Endothelial cell of umbilical vein (primary cell): ENCODE measurements at regions not wholly inside any gene's neighbourhood (a gene's known extent, or its start where the extent isn't known, plus 50 kb on each side); places are given as distances from the start of the nearest gene placed in this dataset.

Source experiments
- BruUV-seq: library from RNA; stranded (reverse); fragments of 400-500 nt; replicated peaks from 2 replicates; lab custom pipeline; 2021; lab: Mats Ljungman, UMichigan
- CTCF ChIA-PET: fragments of 300-600, 350-600 bp; sonication (Branson Sonifier 250); formaldehyde crosslinking; loops from one replicate; lab custom pipeline; 2021; ENCODE audit warnings: antibody characterized with exemption, inconsistent platforms; lab: Charles Lee
- POLR2A ChIA-PET: fragments of 300-600, 350-600 bp; sonication (Branson Sonifier 250); formaldehyde crosslinking; loops from one replicate; lab custom pipeline; 2021; ENCODE audit warnings: antibody characterized with exemption, inconsistent platforms; lab: Charles Lee
- DNase-seq: peaks from one replicate; pipeline ENCODE4 v3.0.0-alpha.2; 2011; ENCODE audit warnings: low read depth, low spot score
- FAIRE-seq: peaks from 2 replicates; lab custom pipeline; 2011; peaks lifted over from hg19 to GRCh38; lab: Jason Lieb, UNC
- H2AFZ ChIP-seq: 2 replicates; pipeline ENCODE4 v1.6.0; 2012; ENCODE audit warnings: low read depth, low read length, control low read depth, inconsistent platforms
- H3K27ac ChIP-seq: 2 replicates; pipeline ENCODE4 v1.5.1; 2011; ENCODE audit warnings: low read depth, mild to moderate bottlenecking, control low read depth, low read length, moderate library complexity; ENCODE audit not compliant: insufficient read depth
- H3K27me3 ChIP-seq, 2 experiments: 2 replicates each; pipeline versions ENCODE4 v1.6.0 to v1.6.1; 2011; ENCODE audit warnings: low read length in 2 of 2, mixed read lengths in 1 of 2; ENCODE audit not compliant: control insufficient read depth in 2 of 2, insufficient read depth in 2 of 2
- H3K36me3 ChIP-seq, 2 experiments: 2 replicates in 1 of 2; 3 replicates in 1 of 2; pipeline ENCODE4 v1.5.1; 2011; ENCODE audit warnings: low read length in 2 of 2, mild to moderate bottlenecking in 1 of 2, moderate library complexity in 1 of 2; ENCODE audit not compliant: control insufficient read depth in 2 of 2, insufficient read depth in 2 of 2; ENCODE audit errors: extremely low read depth in 1 of 2
- H3K4me1 ChIP-seq: 3 replicates; pipeline ENCODE4 v1.5.1; 2011; ENCODE audit warnings: mild to moderate bottlenecking, low read length; ENCODE audit not compliant: control insufficient read depth, insufficient read depth; ENCODE audit errors: extremely low read depth
- H3K4me2 ChIP-seq: 2 replicates; pipeline ENCODE4 v1.6.1; 2011; ENCODE audit warnings: low read length, control low read depth, mixed read lengths; ENCODE audit not compliant: insufficient read depth
- H3K4me3 ChIP-seq, 3 experiments: fragments of 200-600 bp in 1 of 3; sonication (generic), shearing (Covaris generic) in 1 of 3; replicated peaks in 1 of 3; 2 replicates each; pipeline ENCODE4 v1.5.1; 2011 to 2016; ENCODE audit warnings: control low read depth in 3 of 3, low read length in 3 of 3, mild to moderate bottlenecking in 2 of 3, inconsistent platforms in 1 of 3, low read depth in 1 of 3, moderate library complexity in 1 of 3; ENCODE audit not compliant: insufficient read depth in 1 of 3
- H3K79me2 ChIP-seq: 2 replicates; pipeline ENCODE4 v1.6.0; 2012; ENCODE audit warnings: low read length, inconsistent platforms; ENCODE audit not compliant: control insufficient read depth, insufficient read depth
- H3K9ac ChIP-seq: replicated peaks from 2 replicates; pipeline ENCODE3; 2011; ENCODE audit warnings: low read length, control low read depth; ENCODE audit not compliant: insufficient read depth; ENCODE audit errors: extremely low read depth
- H3K9me1 ChIP-seq: replicated peaks from 3 replicates; pipeline ENCODE4 v1.6.0; 2011; ENCODE audit warnings: mild to moderate bottlenecking, low read length; ENCODE audit not compliant: control insufficient read depth, insufficient read depth; ENCODE audit errors: extremely low read depth
- H3K9me3 ChIP-seq: replicated peaks from 2 replicates; pipeline ENCODE4 v1.5.1; 2012; ENCODE audit warnings: low read length, inconsistent platforms; ENCODE audit not compliant: control insufficient read depth, insufficient read depth
- H4K20me1 ChIP-seq: replicated peaks from 2 replicates; pipeline ENCODE3; 2011; ENCODE audit warnings: mild to moderate bottlenecking, low read length; ENCODE audit not compliant: control insufficient read depth, insufficient read depth; ENCODE audit errors: extremely low read depth
- EZH2 ChIP-seq: IDR thresholded peaks from 2 replicates; pipeline ENCODE4 v1.6.1; 2012; ENCODE audit warnings: borderline replicate concordance, low read depth, mild to moderate bottlenecking, moderate library complexity, low read length, inconsistent platforms; ENCODE audit not compliant: severe bottlenecking
- FOS ChIP-seq: IDR thresholded peaks from 2 replicates; pipeline ENCODE4 v1.6.1; 2011; ENCODE audit warnings: mild to moderate bottlenecking, low read length, moderate library complexity, borderline replicate concordance; ENCODE audit not compliant: insufficient read depth
- GATA2 ChIP-seq: IDR thresholded peaks from 2 replicates; pipeline ENCODE4 v1.7.0; 2011; ENCODE audit warnings: low read depth, mild to moderate bottlenecking, moderate library complexity, mixed read lengths, low read length; ENCODE audit not compliant: insufficient read length, insufficient read depth
- JUN ChIP-seq: IDR thresholded peaks from 2 replicates; pipeline ENCODE4 v1.6.1; 2011; ENCODE audit warnings: borderline replicate concordance, low read depth; ENCODE audit not compliant: insufficient read length, insufficient read depth
- MYC ChIP-seq: IDR thresholded peaks from one replicate; pipeline ENCODE4 v1.6.1; 2011; ENCODE audit warnings: mild to moderate bottlenecking, low read depth, low read length
- POLR2A ChIP-seq: IDR thresholded peaks from 2 replicates; pipeline ENCODE4 v1.6.1; 2012; ENCODE audit warnings: low read depth, mild to moderate bottlenecking, control low read depth, low read length
- POLR2AphosphoS5 ChIP-seq: IDR thresholded peaks from 2 replicates; pipeline ENCODE4 v1.6.1; 2012; ENCODE audit warnings: low read depth, mild to moderate bottlenecking, control low read depth, low read length, moderate library complexity; ENCODE audit not compliant: insufficient read depth
- dilution Hi-C: fragments of 300-500 bp; cut with MboI; formaldehyde crosslinking; loops from one replicate; pipeline ENCODE4 v1.15.0; 2019; ENCODE audit warnings: low sequenced_read_pairs; ENCODE audit not compliant: extremely low pct_ligation_motif_present
- intact Hi-C: fragments of 100-400 bp; cut with micrococcal nuclease; formaldehyde crosslinking; loops from one replicate; pipeline ENCODE4 v1.10.0; 2022
- TF ChIP-seq, protein P1 (sequence below), 2 donors: IDR thresholded peaks; 1 replicate in 1 of 2; 2 replicates in 1 of 2; pipeline ENCODE4 v1.5.1; 2011; ENCODE audit warnings: low read length in 2 of 2, mild to moderate bottlenecking in 2 of 2, moderate library complexity in 2 of 2, control low read depth in 1 of 2, inconsistent platforms in 1 of 2, low read depth in 1 of 2; ENCODE audit not compliant: insufficient read depth in 1 of 2; ENCODE audit errors: extremely low read depth in 1 of 2
- TF ChIP-seq, protein P2 (sequence below): IDR thresholded peaks from 2 replicates; pipeline ENCODE4 v1.6.1; 2011; ENCODE audit not compliant: insufficient read depth, insufficient read length

DNA sequence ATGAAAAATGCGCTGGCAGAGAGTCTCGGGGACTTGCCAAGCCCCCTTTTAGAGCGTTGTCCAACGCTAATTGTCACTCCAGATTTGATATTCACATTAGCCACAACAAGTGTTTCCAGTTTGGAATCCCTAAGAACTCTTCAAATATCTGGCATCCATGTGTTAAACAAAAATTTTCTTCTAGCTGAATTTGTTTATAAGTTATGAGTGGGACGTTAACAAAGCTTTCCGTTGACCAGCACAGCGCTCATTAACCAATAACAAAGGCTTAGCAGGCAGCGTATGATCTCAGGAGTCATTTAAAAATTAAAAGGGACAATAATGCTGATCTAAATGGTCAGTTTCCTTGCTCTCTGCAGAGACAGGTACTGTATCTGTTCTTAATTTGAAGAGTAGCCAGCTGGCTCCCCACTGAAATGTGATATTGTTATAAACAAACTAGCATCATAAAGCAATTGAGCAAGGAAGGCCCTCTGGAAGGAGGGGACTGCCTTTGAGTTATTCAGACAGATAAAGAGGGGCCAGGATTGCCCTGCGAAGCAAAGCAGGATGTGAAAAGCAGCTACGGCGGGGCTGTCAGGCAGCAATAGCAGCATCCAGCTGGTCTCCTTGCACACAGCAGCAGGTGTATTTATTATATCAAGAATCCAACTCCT is 337.2 kb upstream of the SALL3 start:
- TF ChIP-seq JUN (no peak), EZH2 (no peak), GATA2 (no peak), POLR2AphosphoS5 (no peak), FOS (no peak), POLR2A (no peak), MYC (no peak)
- TF ChIP-seq, protein P1, sequence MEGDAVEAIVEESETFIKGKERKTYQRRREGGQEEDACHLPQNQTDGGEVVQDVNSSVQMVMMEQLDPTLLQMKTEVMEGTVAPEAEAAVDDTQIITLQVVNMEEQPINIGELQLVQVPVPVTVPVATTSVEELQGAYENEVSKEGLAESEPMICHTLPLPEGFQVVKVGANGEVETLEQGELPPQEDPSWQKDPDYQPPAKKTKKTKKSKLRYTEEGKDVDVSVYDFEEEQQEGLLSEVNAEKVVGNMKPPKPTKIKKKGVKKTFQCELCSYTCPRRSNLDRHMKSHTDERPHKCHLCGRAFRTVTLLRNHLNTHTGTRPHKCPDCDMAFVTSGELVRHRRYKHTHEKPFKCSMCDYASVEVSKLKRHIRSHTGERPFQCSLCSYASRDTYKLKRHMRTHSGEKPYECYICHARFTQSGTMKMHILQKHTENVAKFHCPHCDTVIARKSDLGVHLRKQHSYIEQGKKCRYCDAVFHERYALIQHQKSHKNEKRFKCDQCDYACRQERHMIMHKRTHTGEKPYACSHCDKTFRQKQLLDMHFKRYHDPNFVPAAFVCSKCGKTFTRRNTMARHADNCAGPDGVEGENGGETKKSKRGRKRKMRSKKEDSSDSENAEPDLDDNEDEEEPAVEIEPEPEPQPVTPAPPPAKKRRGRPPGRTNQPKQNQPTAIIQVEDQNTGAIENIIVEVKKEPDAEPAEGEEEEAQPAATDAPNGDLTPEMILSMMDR (IDR thresholded peaks at IDR 0.05; ENCODE audit: extremely low read depth in 1 of 2, insufficient read depth in 1 of 2, low read depth in 1 of 2, low read length in 2 of 2), result no peak
- TF ChIP-seq, protein P2, sequence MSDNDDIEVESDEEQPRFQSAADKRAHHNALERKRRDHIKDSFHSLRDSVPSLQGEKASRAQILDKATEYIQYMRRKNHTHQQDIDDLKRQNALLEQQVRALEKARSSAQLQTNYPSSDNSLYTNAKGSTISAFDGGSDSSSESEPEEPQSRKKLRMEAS, result no peak
- no TSS peak for BruUV-seq
- H2AFZ ChIP-seq, result no peak overlapping the region
- ChIA-PET CTCF (no interaction called here), POLR2A (no interaction called here)
- no peaks in the 10 kb centered on the region for H3K9me1 ChIP-seq
- no peaks in the 10 kb centered on the region for H3K79me2 ChIP-seq
- intact Hi-C loops (no loop called here), dilution Hi-C loops (no loop called here)
- no peaks in the 10 kb centered on the region for H3K27me3 ChIP-seq
- FAIRE-seq, result no peak
- no peak overlapping the region for H3K27ac ChIP-seq
- peaks cover 10% of the 10 kb centered on the region for H3K9me3 ChIP-seq
- no peaks in the 10 kb centered on the region for H3K36me3 ChIP-seq
- no peaks in the 10 kb centered on the region for H4K20me1 ChIP-seq
- H3K4me3 ChIP-seq, result no peak overlapping the region
- H3K4me2 ChIP-seq, result no peak overlapping the region
- DNase-seq, result no peak
- no peak overlapping the region for H3K9ac ChIP-seq
- H3K4me1 ChIP-seq, result no peaks in the 10 kb centered on the region
